HPDE6-E6E7 (cell line): ENCODE measurements at regions not wholly inside any gene's neighbourhood (a gene's known extent, or its start where the extent isn't known, plus 50 kb on each side); places are given as distances from the start of the nearest gene placed in this dataset.
"Not testable (repeated sequence)": the region's sequence is repeated elsewhere in the genome, so short reads cannot be mapped to it uniquely, and the experiment has no call there.

ENCODE experiments used
- DNase-seq: peaks from one replicate; pipeline ENCODE4 v3.0.0; 2011; ENCODE audit warnings: missing footprints; ENCODE audit errors: extremely low spot score

DNA sequence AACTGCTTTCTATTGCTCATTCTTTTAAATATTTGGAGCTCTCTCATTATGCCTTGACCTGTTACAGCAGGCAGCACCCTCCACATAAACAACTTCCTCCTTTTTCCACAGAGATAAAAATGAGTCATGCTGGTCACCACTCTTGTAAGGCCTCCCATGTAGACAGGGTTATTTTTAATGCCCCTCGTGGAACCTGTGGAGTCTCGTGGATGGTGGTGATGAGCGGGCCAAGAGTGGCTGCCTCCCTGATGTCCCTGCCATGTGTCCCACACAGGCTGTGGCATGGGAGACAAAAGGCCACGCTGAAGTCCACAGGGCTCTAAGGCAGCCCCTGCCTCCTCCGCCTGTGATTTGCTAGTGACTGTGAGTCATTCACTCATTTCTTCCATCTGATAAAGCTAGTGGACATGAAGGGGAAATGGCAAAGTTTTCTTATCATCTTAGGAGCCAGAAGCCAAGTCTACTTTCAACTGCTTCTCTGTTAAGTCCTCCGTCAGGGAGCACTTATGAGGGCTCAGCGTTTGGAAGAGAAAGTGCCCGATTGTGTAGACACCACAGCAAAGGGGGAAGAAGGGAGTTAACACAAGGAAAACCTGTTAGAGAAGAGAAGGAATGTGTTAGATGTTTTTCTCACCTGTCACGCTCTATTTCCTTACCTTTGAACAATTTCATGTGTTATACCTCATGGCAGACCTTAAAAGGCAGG is 121.6 kb upstream of the FAT1 start:
- peak; percentile 86 for DNase-seq

DNA sequence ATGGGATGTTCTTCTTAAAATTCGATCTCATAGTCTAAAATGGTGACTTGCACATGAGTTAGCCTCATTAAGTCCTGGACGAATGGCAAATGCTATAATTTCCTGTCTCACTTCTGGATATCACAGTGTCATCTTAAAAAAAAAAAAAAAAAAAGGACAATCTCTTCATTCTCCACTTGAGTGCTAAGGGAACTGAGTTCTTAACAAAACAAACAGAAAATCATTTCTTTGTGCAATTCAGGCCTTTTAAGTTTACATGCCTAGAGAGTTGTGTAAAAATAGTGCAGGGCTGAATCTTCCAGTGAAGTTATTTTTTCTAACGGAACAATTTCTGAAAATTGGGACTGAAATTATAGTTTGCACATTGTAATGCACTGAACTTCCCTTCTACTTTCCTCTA is 122.8 kb upstream of the FAT1 start:
- no peak for DNase-seq

DNA sequence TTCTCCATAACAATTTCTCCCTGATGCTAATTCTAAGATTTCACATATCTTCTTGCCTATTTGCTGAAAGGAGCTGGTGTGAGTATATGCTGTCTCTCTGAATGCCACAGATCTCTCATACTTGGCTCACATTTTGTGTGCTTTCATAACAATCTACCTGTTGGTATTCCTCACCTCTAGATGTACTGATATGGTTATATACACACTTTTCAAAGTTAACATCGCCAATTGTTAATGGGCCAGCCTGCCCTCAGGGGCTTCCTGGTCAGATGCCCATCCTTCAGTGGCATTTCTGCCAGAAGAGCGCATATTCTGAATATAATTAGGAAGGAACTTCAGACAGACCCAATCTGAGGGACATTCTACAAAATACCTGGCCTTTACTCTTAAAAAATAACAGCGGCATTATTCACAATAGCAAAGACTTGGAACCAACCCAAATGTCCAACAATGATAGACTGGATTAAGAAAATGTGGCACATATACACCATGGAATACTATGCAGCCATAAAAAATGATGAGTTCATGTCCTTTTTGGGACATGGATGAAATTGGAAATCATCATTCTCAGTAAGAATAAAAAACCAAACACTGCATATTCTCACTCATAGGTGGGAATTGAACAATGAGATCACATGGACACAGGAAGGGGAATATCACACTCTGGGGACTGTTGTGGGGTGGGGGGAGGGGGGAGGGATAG is 123.9 kb upstream of the FAT1 start:
- not testable (repeated sequence) for DNase-seq

DNA sequence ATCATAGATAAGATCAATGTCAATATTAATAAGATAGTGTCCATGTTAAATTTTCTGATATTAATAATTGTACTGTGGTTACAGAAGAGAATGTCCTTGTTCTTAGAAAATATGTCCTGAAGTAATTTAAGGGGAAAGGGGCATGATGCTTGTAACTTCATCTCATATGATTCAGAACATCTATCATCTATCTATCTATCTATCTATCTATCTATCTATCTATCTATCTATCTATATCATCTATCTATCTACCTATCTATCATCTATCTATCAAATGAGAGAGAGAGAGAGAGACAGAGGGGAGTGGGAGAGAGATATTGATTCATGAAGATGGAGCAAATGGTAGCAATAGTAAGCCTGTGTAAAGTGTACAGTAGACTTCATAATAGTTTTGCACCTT is 124.8 kb upstream of the FAT1 start:
- DNase-seq: no peak

DNA sequence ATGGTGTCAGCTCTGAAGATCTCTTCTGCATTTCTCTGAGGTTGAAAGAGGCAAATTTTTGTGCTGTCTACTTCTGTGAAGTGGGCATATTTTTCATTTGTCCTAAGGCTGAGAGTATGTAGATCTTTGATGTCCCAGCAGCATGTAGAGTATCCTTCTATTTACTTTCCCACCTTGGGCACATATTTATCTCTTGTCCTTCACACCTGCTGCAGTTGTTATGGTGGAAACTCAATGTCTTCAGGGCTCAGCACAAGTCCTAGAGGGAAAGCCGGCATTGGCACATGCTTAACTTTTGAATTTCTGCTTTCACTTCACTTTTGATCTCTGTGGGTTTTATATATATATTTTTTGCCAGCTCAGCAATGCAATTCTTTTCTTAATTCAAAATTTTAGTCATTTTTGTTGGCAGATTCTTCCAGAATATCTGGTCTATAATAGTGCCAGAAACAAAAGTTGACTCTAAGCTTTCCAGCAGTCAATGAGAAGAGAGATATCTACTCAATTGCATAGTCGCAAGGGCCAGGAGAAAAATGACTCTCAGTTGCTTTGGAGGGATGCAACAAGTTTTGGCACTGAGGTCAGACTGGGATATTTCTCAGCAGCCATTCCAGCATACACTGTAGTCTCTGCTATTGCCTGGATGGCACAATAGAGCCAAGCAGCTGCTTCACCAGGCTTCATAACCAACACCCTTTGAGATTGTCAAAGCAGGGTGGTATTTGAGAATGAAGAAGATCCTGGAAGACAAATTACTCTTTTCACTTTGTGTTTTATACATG is 127.8 kb upstream of the FAT1 start:
- DNase-seq: no peak

DNA sequence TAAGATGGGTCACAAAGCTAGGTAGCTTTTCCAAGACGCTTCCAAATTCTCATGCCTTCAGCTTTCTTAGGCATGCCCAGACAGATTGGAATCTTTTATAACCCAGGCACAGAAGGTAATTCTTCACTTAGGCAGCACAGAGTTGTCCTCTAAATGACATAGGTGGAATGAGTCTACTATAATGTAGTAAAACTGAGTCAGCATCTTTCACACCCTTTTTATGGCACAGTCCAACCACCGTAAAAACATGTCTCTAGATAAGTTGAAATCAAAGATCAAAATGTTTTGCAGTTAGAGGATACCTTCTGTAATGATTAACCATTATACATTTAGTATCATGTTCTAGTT is 128.4 kb upstream of the FAT1 start:
- DNase-seq: no peak

DNA sequence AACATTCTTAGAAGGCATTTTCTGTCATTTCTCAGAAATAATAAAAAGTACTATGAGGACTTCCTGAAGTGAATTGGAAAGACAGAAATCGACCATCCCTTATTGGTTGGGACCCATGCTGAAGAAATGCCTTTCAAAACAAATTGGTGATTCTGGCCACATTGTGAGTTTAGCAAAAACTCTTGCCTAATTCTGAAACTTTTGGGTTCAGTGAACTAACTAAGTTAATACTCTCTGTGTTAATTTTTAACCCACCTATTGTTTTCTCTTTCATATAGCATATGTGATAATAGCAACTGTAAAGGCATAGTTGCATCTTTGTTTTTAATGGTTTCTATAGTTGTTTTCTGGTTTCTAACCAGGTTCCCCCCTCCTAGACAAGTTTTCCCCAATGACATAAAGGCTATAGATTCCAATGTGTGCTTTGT is 129.3 kb upstream of the FAT1 start:
- no peak for DNase-seq

DNA sequence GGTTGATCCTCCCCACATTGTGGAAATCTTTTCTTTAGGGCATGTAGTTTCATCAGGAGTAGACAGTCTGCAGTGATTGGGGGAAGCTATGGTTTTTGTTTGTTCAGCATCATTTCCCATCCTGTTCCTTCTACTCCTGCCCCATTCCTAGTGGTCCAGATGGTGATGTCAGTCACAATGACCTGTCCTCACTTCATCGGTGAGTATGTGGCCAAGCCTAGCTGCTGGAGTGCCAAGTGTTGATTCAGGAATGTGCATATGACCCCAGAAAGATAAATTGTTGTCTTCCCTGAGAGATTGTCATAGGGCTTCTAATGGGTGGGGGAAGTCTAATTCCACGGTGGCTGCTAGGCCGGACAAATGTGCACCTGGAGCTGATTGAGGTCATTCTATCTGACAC is 130.6 kb upstream of the FAT1 start:
- DNase-seq: no peak

DNA sequence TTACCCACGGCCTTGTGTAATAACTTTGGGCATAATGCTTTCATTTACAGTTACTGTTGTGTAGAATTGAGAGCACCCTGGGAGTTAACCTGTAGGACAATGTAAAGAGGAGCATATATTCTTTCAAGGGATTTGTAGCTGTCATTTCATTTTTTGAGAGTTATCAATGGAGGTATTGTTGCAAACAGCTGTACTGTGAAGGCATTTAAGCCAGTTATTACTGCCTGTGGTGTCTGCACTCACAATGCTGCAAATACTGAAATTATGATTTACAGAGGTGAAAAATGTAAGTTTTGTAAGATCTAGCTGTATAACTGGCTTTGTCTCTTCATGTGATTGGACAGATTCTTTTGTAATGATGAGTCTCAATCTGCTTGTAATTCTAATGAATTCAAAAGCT is 131.5 kb upstream of the FAT1 start:
- DNase-seq: no peak

DNA sequence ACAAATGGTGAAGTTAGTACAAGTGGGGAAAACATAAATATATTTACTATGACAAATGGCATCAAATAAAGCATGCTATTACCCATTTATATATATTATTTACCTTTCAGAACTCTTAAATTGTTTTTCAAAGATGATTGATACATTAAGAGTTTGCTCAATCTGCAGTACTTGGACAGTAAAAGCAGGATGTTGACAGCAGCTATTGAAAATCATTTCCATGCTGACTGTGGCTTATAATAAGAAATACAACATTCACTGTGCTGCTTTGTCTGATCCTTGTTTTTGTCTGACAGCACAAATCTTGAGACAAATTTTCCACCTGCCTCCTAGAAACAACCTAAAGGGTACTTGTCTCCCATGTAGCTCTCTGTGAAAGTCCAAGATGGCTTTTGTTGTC is 134.1 kb upstream of the FAT1 start:
- DNase-seq: no peak

DNA sequence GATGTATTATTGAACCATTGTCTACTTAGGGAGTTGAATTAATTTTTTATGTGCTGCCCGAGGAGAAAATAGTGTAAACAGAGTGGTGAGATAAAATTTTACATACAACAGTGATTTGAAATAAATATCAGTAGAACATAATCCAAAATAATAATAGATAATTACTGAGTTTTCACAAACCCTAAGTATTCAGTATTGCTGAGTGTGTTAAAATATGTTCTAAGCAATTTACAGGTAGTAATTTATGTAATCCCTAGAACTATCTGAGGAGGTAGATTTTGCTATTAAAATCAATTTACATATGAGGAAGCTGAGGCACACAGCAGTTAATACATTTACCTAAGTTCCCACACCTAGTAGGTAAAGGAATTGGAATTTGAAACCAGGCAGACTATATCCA is 134.7 kb upstream of the FAT1 start:
- DNase-seq: no peak

DNA sequence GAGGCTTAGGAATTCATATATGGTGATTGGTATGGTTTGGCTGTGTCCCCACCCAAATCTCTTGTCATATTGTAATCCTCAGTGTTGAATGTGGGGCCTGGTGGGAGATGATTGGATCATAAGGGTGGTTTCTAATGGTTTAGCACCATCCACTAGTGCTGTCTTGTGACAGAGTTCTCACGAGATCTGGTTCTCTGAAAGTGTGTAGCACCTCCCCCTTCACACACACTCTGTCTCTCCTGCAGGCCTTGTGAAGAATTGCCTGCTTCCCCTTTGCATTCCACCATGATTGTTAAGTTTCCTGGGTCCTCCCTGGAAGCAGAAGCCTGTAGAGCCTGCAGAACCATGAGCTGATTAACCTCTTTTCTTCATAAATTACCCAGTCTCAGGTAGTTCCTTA is 135.8 kb upstream of the FAT1 start:
- DNase-seq: no peak

DNA sequence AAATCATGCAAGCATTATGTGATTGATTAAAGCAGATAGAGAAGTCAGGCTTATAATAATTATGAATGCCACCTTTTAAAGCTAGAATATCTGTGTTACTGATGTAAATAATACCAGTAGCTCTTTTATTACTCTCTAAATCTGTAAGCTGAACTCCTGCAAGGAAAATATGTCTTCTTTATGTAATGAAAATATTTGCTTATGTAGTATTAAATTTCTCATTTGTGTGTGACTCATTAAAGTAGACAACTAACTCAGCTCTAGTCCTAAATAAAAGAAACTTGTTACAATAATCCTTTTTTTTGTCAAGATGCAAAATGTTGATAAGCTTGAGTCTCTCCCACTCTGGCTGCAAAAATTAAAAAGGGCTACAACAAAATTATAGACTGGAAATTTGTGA is 137.7 kb upstream of the FAT1 start:
- DNase-seq: no peak

DNA sequence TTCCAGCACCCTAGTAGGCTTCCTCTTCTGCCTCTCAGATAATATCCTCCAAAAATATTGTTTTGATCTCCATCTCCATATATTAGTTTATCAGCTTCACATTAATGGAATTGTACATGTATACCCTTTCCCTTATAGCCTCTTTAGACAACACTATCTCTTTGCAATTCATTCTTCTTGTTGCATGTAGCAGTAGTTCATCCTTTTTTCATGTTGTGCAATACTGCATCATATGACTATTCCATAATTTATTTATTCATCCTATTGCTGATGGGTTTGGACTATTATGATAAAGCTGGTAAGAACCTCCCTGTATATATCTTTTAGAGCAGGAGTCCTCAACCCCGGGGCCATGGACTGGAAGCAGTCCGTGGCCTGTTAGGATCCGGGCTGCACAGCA is 148.2 kb upstream of the FAT1 start:
- DNase-seq: no peak

DNA sequence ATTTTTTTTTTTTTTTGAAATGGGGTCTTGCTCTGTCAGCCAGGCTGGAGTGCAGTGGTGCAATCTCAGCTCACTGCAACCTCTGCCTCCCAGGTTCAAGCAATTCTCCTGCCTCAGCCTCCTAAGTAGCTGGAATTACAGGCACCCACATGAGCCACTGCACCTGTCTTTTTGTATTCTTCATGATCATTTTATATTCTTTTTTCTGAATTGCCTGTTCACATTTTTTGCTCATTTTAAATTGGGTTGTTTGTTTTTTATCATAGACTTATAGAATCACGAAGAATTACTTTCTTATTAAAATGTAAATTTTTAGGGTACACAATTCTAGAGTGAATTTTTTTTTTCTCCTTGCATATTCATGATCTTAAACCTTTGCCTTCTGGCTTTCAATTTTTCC is 149.4 kb upstream of the FAT1 start:
- DNase-seq: not testable (repeated sequence)

DNA sequence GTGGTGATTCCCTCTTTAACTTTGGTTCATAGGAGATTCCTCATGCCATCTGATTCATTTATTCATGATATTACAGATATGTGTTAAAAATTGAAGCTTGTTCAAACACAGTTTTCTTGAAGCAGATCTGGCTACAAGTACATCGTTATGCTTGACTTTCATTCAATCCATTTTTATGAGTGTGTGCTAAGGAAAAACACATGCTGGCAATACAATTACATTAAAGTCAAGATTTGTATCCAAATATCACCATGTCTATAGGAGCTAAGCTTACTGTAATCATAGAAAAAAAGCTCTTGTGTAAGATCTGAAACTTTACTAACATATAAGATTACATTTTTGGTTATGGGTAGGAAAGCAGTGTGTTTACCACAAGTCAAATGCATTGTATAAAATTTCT is 151.8 kb upstream of the FAT1 start:
- no peak for DNase-seq

DNA sequence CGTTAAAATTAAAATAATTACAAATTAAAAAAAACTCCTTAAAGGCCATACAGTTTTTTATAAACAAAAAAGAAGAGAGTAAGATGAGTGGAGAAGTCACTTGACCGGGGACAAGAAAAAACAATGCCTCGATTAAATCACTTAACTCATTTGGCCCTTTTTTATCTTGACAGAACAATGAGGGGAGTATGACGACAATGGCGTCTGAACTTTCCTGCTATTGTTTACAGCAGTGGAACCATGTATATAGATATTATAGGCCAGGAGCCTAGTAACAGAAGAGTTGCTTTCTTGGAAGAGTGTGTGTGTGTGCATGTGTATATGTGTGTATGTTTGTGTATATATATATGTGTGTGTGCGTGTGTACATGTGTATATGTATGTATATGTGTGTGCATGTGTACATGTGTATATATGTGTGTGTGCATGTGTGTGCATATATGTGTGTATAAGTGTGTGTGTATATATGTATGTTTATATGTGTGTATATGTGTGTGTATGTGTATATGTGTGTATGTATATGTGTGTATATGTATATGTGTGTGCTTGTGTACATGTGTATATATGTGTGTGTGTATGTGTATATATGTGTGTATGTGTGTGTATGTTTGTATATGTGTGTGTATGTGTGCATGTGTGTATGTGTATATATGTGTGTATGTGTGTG is 153.4 kb upstream of the FAT1 start:
- no peak for DNase-seq

DNA sequence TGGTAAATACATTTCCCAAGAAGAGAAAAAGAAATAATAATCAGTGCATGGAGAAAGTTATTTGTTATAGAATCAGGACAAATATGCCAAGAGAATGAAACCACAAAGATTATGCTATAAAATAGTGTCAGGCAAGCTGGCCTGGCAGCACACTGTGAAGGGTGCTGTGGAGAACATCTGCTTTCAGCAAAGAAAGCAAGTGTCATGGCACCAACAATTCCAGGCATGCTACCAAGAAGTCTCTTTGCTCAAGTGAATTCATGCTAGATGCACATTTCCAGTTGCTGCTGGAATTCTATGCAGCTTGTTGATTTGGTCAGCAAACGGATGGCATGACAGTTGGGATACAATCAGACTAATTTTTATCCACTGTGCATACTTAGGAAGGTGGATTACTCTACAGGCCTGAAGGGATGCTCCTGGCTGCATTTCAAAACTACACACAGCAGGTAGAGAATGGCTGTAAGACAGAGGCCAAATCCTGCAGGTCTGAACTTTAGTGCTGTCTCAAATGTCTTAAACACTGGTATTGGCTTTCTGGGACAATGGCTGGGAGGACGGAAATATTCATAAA is 154.6 kb upstream of the FAT1 start:
- no peak for DNase-seq

DNA sequence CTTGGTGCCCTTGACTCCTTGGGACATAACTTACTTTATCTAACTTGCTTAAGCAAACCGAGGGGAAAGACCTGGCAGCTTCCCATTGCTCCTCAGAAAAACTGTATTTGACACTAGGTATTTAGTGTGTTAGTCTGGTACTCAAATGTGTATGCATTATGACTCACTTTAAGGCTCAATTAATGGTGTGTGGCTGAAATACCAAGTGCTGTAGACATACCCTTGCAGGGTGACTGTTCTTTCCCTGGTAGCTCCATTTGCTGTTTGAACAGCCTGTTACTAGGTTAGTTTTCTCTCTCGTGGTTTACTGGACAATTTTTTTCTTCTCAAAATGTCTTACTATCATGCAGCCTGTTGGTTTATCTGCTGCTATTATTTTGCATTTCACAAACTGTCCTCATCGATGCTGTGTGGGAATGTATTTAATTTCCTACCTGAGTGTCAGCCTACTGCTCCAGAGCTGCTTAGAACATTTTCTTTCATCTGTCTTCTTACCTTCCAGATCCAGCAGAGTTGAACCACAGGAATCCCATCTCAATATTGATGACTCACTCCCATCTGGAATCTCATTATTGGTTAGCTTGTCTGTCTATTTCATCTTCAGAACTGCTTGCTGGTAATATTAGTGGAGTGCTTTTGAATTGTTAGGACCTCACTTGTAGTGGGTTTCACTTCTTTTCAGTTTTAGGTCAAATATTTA is 158.0 kb upstream of the FAT1 start:
- no peak for DNase-seq

DNA sequence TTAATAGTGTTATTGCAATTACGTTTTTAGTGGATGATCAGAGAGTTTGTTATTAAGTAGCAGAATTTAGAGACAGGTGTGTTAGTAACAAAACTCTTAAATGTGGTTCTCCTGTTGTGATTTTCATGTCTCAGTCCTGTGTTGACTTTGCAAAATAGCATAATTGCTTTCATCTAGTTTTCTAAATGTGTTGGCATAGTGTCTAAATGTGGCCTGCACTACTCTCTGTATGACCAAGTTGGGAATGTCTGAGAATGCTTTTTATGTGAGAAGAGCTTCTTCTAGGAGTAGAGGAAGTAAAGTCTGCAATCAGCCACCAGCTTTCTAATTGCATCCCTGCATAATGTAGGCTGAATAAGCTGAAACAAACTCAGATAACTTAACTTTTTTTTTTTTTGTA is 158.6 kb upstream of the FAT1 start:
- DNase-seq: no peak

DNA sequence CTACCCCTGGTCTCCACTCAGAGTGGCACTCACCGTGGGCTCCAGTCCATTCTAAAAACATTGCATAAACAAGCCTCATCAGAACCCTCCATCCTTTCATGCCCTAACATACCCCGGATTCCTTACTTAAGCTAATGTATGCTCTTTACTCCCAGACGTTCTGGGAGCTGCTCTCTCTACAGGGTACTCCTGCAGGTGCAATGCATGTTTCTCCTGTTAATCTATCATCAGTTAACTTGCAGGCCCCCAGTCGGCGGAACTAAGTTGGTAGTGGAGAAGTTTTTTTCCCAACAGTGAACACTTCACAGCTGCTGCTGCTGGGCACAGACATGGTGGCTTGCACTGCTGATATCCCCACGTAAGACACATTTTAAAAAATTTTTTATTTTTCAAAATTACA is 161.6 kb upstream of the FAT1 start:
- DNase-seq: no peak

DNA sequence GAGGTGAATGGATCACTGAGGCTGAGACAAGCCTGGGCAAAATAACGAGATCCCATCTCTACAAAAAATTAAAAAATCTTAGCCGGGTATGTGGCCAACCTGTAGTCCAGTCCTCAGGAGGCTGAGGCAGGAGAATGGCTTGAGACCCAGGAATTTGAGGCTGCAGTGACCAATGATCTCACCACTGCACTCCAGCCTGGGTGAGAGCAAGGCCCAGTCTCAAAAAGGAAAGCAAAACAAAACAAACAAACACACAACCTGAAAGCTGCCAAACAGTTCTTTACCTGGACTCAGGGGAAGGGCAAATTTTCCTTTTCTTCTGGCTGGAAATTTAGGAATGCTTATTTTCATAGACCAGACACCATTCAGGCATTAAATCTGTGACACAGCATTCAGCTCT is 163.1 kb upstream of the FAT1 start:
- no peak for DNase-seq
